ENCODE measurements at regions not wholly inside any gene's neighbourhood (a gene's known extent, or its start where the extent isn't known, plus 50 kb on each side); places are given as distances from the start of the nearest gene placed in this dataset.

- Histone ChIP-seq H3K4me1 (ENCODE audit: low read length) (no peaks in the 10 kb centered on the region), H2AFZ (ENCODE audit: low read depth, low read length) (no peak overlapping the region), H3K27me3 (ENCODE audit: low read depth, low read length) (no peaks in the 10 kb centered on the region), H3K4me2 (ENCODE audit: low read length) (no peak overlapping the region), H3K4me3 (ENCODE audit: low read length) (no peak overlapping the region), H3K27ac (ENCODE audit: low read length) (no peak overlapping the region), H3K36me3 (replicated peaks; ENCODE audit: low read depth, low read length) (no peaks in the 10 kb centered on the region), H3K9ac (ENCODE audit: low read length) (no peak overlapping the region), H4K20me1 (ENCODE audit: insufficient read depth, low read length) (no peaks in the 10 kb centered on the region), H3K9me3 (ENCODE audit: insufficient read depth, low read length) (no peaks in the 10 kb centered on the region), H3K79me2 (ENCODE audit: low read length) (no peaks in the 10 kb centered on the region)
- TF ChIP-seq, protein P1, sequence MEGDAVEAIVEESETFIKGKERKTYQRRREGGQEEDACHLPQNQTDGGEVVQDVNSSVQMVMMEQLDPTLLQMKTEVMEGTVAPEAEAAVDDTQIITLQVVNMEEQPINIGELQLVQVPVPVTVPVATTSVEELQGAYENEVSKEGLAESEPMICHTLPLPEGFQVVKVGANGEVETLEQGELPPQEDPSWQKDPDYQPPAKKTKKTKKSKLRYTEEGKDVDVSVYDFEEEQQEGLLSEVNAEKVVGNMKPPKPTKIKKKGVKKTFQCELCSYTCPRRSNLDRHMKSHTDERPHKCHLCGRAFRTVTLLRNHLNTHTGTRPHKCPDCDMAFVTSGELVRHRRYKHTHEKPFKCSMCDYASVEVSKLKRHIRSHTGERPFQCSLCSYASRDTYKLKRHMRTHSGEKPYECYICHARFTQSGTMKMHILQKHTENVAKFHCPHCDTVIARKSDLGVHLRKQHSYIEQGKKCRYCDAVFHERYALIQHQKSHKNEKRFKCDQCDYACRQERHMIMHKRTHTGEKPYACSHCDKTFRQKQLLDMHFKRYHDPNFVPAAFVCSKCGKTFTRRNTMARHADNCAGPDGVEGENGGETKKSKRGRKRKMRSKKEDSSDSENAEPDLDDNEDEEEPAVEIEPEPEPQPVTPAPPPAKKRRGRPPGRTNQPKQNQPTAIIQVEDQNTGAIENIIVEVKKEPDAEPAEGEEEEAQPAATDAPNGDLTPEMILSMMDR (IDR thresholded peaks at IDR 0.05; ENCODE audit: low read depth, low read length), result no peak
- TF ChIP-seq EZH2phosphoT487 (IDR thresholded peaks at IDR 0.05; ENCODE audit: low read depth), result no peak
These were observed 824.7 kb downstream of the USP25 start for GRCh38 chr21:16554503-16554902.

GRCh38 chr21:16563116-16563515, 833.3 kb downstream of the USP25 start:
- Histone ChIP-seq H3K9ac (ENCODE audit: low read length) (no peak overlapping the region), H3K27ac (ENCODE audit: low read length) (no peak overlapping the region), H3K9me3 (ENCODE audit: insufficient read depth, low read length) (no peaks in the 10 kb centered on the region), H2AFZ (ENCODE audit: low read depth, low read length) (no peak overlapping the region), H3K79me2 (ENCODE audit: low read length) (no peaks in the 10 kb centered on the region), H3K27me3 (ENCODE audit: low read depth, low read length) (no peaks in the 10 kb centered on the region), H4K20me1 (ENCODE audit: insufficient read depth, low read length) (no peaks in the 10 kb centered on the region), H3K36me3 (replicated peaks; ENCODE audit: low read depth, low read length) (no peaks in the 10 kb centered on the region), H3K4me3 (ENCODE audit: low read length) (no peak overlapping the region), H3K4me1 (ENCODE audit: low read length) (no peaks in the 10 kb centered on the region), H3K4me2 (ENCODE audit: low read length) (no peak overlapping the region)
- no peak for TF ChIP-seq EZH2phosphoT487 (IDR thresholded peaks at IDR 0.05; ENCODE audit: low read depth)
- TF ChIP-seq, protein P1 (IDR thresholded peaks at IDR 0.05; ENCODE audit: low read depth, low read length), result no peak

GRCh38 chr21:16563795-16564194, 834.0 kb downstream of the USP25 start:
- Histone ChIP-seq H3K4me2 (ENCODE audit: low read length) (no peak overlapping the region), H3K4me3 (ENCODE audit: low read length) (no peak overlapping the region), H2AFZ (ENCODE audit: low read depth, low read length) (no peak overlapping the region), H3K9ac (ENCODE audit: low read length) (no peak overlapping the region), H3K36me3 (replicated peaks; ENCODE audit: low read depth, low read length) (no peaks in the 10 kb centered on the region), H3K4me1 (ENCODE audit: low read length) (no peaks in the 10 kb centered on the region), H3K27ac (ENCODE audit: low read length) (no peak overlapping the region), H3K79me2 (ENCODE audit: low read length) (no peaks in the 10 kb centered on the region), H3K27me3 (ENCODE audit: low read depth, low read length) (no peaks in the 10 kb centered on the region), H3K9me3 (ENCODE audit: insufficient read depth, low read length) (no peaks in the 10 kb centered on the region), H4K20me1 (ENCODE audit: insufficient read depth, low read length) (no peaks in the 10 kb centered on the region)
- TF ChIP-seq, protein P1 (IDR thresholded peaks at IDR 0.05; ENCODE audit: low read depth, low read length), result no peak

GRCh38 chr21:16568244-16568643, 838.5 kb downstream of the USP25 start:
- H3K27me3 ChIP-seq (ENCODE audit: low read depth, low read length), result no peaks in the 10 kb centered on the region
- H3K4me2 ChIP-seq (ENCODE audit: low read length), result no peak overlapping the region
- H3K4me3 ChIP-seq (ENCODE audit: low read length), result no peak overlapping the region
- H3K36me3 ChIP-seq (replicated peaks; ENCODE audit: low read depth, low read length), result no peaks in the 10 kb centered on the region
- no peak overlapping the region for H3K9ac ChIP-seq (ENCODE audit: low read length)
- no peak overlapping the region for H2AFZ ChIP-seq (ENCODE audit: low read depth, low read length)
- no peaks in the 10 kb centered on the region for H3K79me2 ChIP-seq (ENCODE audit: low read length)
- no peaks in the 10 kb centered on the region for H4K20me1 ChIP-seq (ENCODE audit: insufficient read depth, low read length)
- no peak for TF ChIP-seq EZH2phosphoT487 (IDR thresholded peaks at IDR 0.05; ENCODE audit: low read depth)
- TF ChIP-seq, protein P1 (IDR thresholded peaks at IDR 0.05; ENCODE audit: low read depth, low read length), result no peak
- H3K9me3 ChIP-seq (ENCODE audit: insufficient read depth, low read length), result no peaks in the 10 kb centered on the region
- no peaks in the 10 kb centered on the region for H3K4me1 ChIP-seq (ENCODE audit: low read length)
- H3K27ac ChIP-seq (ENCODE audit: low read length), result no peak overlapping the region
